GM19240 (cell line): ENCODE measurements at regions not wholly inside any gene's neighbourhood (a gene's known extent, or its start where the extent isn't known, plus 50 kb on each side); places are given as distances from the start of the nearest gene placed in this dataset.

Experiments
- DNase-seq: peaks from one replicate; pipeline ENCODE4 v3.0.0; 2011; ENCODE audit warnings: low spot score; ENCODE audit not compliant: insufficient read length

DNA sequence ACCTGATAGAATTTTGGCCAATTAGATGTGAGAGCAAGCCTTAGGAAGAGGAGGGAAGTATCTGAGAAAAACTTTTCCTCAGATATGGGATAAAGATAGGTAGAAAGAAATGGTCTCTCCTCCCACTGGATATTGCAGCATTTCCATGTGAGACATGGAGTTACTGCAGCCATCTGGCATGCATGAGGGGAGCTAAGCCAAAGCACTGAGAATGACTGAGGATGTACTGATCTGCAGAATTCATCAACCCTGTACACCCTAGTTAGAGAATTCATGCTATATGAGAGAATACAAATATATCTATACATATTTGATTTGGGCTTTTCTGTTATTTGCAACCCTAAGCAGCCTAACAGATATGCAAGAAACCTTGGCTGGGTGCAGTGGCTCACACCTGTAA, 52.5 kb upstream of the RPL34 start:
- no peak for DNase-seq

DNA sequence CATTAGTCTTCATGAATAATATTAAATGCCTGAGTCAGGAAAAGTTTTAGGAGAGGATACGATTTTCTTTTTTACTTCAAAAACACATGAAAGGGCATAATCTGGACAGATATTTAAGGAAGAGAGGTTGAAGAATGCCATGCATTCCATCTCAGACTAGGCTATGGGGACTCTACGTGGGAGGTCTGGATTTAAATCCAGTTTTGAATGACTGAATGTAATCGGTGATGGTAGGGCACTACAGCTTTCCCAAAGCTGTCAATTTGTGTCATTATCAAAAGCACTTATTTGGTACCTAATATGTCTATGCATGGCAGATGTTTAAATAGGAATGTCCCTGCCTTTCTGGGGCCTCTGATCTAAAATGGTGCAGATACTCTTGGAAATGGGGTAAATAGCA, 59.3 kb upstream of the RPL34 start:
- no peak for DNase-seq

DNA sequence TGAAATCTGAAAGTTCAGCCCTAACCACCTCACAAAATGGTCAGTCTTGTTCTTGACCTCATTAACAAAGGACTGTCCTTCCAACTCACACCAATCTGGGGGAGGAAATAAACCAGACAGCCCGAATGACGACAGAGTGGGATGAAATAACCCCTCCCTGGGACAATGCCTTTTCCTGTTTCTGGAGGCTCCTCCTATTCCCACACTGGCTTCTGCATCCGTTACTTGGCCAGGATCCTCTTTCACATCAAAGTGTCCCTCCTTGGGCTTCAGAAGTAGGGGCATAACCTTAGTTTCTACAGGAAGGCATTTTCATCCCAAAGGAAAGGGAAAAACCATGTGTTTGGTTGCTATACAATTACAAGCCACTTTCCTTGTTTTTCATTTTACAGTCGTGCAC, 59.8 kb upstream of the RPL34 start:
- no peak for DNase-seq

DNA sequence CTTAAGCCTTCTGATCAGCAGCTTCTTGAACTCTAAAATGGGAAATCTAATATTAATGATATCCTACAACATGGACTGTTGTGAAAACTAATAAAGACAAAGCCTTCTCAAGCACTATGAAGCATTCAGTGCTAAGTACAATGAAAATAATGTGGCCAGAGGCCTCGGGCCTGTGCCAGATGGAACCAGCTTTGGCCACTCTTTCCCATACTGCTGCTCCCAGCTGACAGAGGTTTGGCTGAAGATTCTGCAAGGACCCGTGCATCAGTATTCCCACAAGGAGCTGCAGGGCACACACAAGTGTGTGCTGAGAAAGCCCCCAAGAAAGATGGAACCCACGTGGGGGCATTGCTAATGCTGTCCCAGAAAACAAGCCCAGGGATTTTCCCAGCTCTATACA, 60.5 kb upstream of the RPL34 start:
- DNase-seq: no peak

DNA sequence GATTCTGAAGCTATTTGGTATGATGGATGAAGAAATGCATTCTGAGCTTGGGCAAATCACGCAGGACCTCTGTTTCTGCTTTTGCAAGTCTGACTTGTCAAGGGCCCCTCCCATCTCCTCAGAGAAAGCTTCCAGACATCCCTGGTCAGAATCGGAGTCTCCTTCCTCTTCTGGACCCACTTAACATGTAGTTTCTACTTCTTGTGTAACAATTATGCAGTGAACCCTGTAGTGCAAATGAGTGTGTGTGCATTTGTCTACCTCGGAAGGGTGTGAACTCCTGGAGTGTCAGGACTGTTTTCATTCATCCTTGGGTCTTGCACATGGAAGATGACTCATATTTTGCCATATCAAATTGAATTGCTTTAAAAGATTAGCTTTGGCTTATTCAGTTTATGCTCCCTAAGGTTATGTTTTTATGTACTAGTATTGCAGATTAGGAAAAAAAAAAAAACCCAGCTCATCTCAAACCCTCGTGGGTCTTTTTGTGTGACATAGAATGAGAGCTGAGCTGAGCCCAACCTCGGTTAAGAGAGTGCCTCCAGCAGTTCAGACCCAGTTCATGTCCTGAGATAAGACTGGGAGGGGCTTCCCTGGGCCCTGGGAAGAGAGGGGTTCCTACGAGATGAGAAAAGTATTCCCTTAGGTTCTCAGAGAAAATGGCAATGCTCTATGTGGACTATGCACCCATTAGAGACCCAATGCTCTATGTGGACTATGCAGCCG, 61.1 kb upstream of the RPL34 start:
- no peak for DNase-seq

DNA sequence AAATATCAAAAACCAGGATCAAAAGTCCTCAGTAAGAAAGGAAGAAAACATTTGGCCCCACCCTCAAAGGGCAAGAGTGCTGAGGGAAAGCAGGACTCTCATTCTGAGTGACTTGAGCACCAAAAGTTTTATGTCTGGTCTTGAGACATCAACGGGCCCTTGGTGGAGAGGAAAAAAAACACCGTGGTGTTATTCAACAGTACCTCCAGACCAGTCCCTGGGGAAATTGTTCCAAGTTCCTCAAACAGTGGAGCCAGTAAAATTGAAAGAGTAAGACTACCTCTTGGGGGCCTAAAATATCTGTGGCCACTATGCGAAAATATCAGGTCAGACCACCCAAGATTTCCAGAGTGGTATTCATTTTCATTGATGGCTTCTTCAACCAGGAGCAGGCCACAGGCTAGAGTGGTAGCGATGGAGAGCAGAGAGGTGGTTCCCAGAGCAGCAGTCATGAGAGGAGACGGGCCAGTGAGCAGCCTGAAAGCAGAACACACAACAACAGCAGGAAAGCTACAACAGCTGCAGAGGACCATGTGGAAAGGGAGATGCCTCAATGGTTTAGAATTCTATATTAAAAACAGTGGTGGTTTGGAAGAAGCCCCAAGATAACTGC, 63.7 kb upstream of the RPL34 start:
- no peak for DNase-seq

- DNase-seq: no peak
Measured at GRCh38 chr4:108556166-108556565, 64.2 kb upstream of the RPL34 start.

- DNase-seq: no peak
Measured at GRCh38 chr4:108555701-108556100, 64.7 kb upstream of the RPL34 start.

DNA sequence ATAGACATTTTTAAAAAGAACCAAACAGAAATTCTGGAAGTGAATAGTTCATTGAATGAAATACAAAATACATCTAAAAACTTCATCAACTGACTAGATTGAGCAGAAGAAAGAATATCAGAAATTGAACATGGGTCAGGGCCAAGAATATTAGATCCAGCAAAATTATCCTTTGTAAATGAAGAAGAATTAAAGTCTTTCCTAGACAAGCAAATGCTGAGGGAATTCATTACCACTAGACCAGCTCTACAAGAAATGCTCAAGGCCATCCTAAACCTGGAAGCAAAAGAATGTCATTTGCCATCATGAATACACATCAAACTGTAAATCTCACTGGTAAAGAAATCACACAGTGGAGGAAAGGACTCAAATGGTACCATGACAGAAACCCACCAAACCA, 72.7 kb upstream of the RPL34 start:
- no peak for DNase-seq

- no peak for DNase-seq
Measured at GRCh38 chr4:108546728-108547127, 73.6 kb upstream of the RPL34 start.

GRCh38 chr4:108544481-108544880, 75.9 kb upstream of the RPL34 start:
- no peak for DNase-seq

DNA sequence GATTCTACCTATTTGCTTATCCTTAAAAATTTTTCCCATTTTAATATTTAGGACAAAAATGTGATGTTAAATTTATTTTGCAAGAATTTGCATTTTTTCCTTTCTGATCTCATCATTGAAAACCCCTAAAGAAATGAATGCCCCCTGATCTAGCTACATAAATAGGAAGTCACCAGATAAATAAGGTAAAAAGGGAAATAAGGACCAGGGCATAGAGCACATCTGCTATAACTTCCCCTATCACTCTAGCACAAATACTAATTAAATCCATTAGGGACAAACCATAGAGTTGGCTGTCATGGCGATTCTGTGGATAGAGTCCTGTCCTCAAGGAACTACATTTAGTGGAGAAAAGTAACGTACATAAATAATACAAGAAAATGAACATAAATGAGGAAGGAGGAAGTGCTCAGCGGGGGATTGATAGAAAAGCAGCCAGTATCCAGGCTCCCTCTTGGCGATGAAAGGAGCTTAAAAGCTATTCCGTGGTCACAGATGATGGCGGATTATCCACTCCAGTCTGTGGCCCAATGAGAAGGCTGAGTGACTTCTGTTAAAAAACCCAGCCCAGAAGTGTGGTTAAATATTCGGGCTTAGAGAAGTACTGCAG, 76.9 kb upstream of the RPL34 start:
- DNase-seq: no peak

DNA sequence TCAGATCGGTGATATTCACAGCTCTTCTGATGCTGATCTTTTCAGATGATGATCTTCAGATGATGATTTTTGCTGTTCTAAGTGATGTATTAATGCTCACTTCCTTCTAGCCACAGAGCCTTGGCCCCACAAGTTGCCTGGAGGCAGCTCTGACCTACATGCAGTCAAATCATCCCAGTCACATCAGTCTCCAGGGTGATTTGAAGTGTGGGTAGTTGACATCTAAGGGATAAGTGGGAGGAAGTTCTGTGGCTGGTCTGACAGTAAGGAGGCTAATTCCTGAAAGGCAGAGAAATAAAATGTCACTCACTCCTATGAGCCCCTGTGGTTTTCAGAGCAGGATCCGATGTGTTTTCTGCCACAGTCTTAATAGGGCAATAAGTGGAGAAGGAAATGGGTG, 79.8 kb upstream of the RPL34 start:
- DNase-seq: no peak

GRCh38 chr4:108536577-108536976, 83.8 kb upstream of the RPL34 start:
- DNase-seq: no peak

GRCh38 chr4:108535757-108536156, 84.6 kb upstream of the RPL34 start:
- no peak for DNase-seq

GRCh38 chr4:108533876-108534275, 86.5 kb upstream of the RPL34 start:
- no peak for DNase-seq

DNA sequence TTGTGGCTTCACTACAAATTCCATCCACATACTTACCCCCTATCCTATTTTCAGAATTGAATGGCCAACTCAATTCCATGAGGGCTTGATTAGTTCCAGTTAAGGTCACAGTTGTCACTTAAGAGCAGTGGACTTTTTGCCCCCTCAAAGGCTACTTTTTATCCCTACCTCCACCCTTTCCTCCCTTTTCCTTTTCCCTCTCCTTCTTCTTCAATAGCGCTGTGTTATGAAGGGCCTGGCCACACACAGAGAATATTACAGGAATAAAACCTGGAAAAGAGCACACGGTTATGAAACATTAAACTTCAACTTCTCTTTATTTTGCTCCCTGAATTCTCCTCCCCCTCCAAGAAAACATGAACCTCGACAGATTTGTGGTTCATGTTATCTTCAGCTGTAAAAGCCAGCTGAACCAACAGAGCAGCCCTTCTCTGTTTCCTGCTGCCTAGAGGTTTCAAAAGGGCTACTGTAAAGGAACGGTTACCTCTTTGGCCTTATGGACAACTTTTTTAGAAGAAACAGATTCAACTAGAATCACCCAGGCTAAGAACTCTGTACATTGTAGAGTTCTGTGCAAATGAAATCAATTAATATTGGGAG, 87.0 kb upstream of the RPL34 start:
- DNase-seq: no peak

DNA sequence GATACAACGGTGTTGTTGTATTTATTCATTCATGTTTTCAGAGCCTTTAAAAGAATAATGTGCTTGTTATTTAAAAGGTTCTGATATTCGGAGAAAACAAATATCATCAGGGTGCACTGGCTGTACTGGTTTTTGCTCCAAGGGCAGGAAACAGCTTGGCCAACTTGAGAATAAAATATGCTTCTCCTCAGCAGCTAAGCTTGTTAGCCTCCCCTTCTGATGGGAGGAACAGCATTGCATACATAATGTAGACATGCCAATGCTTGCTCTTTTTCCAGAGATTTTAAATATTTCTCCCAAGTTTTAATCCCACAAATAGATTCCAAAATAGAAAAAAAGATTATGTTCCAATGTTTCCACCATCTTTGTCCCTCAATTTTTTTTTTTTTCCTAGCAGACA, 87.6 kb upstream of the RPL34 start:
- DNase-seq: no peak

DNA sequence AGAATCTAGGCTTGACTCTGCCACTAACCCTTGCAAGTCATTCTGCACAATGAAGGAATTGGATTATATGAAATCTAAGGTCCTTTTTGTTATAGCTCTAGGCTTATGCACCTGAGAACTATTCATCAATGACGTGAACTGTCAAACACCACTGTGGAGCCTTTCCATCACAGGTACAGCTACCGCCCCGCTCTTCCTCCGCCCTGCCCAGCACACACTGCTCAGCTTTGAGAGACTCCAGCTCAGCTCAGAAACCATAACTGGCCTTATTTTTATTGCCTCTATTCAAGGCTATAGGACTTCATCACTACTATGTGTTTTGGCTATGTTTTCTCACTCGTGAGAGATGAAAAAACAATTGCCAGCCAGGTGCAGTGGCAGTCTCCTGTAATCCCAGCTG, 88.2 kb upstream of the RPL34 start:
- DNase-seq: no peak

GRCh38 chr4:108531461-108531860, 88.9 kb upstream of the RPL34 start:
- DNase-seq: no peak

GRCh38 chr4:108529984-108530905, 90.1 kb upstream of the RPL34 start:
- no peak for DNase-seq

DNA sequence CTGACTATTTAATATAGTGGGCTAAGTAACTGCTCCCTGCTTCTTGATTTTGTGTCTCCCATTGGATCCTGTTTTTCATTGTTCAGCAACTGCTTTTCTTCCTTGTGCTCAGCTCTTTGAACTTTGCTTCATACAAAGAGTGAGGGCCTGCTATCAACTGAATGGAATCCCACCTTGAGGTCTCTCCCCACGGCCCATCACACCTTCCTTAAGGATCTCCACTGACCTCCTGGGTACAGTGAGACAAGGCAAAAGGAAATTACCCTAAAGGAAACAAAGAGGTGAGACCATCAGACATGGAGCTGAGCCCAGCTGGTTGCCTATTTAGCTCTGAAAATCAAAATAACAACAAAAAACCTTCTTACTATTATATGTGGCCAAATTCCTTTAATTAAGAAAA, 91.3 kb upstream of the RPL34 start:
- no peak for DNase-seq
